ENCODE measurements at regions not wholly inside any gene's neighbourhood (a gene's known extent, or its start where the extent isn't known, plus 50 kb on each side); places are given as distances from the start of the nearest gene placed in this dataset.
"Not testable (repeated sequence)": the region's sequence is repeated elsewhere in the genome, so short reads cannot be mapped to it uniquely, and the experiment has no call there.

DNA sequence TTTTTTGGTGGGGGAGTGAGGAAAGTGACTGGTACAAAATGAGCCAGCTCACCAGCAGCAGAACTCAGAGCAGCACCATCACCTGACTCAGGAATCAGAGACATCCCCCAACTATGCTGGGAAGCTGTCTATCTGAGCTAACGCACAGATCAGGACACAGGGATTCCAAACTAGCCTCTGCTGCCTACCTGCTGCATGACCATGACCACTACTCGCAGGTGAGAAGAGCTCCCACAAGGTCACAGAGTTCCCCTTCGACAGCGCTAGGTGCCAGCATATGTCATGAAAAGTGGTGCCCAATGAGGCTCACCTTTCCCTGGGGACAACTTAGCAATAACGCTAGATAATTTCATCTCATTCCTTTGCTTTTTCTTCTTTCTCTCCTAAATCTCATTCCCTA lies 662.6 kb upstream of the CPEB2 start:
- Histone ChIP-seq H3K4me3 (no peak overlapping the region), H3K36me3 (no peaks in the 10 kb centered on the region), H3K4me1 (no peaks in the 10 kb centered on the region), H3K27me3 (no peaks in the 10 kb centered on the region), H3K9me3 (no peaks in the 10 kb centered on the region), H3K27ac (no peak overlapping the region)
- no peak for TF ChIP-seq POLR2AphosphoS5 (IDR thresholded peaks at IDR 0.05)
- TF ChIP-seq EP300 (IDR thresholded peaks at IDR 0.05): no peak
- TF ChIP-seq POLR2A (IDR thresholded peaks at IDR 0.05): no peak
- no peak for TF ChIP-seq CTCF (IDR thresholded peaks at IDR 0.05)
- 83% methylated on average over 5 of the region's 5 CpGs for WGBS
- no peak for DNase-seq (ENCODE audit: low spot score in 2 of 2)

DNA sequence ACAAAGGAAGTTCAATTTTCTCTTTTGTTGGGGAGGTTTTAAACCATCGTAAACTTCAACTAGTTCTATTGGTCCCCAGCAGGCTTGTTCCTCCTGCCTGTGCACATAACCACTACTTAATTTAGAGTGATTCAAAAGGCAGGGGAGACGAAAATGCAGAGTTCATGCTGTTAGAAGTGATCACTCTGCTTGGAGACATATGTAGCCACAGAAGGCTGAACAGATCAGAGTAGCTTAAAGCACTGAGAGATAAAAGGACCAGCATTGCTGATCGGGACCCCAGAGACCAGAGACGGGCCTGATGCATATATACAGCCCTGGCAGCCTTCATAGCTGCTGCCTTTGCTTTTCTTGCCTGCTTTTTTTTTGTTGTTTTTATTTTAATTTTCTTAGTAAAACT lies 662.0 kb upstream of the CPEB2 start:
- Histone ChIP-seq H3K4me1 (no peaks in the 10 kb centered on the region), H3K27me3 (no peaks in the 10 kb centered on the region), H3K27ac (no peak overlapping the region), H3K9me3 (no peaks in the 10 kb centered on the region), H3K4me3 (no peak overlapping the region), H3K36me3 (no peaks in the 10 kb centered on the region)
- WGBS: 67% methylated on average over 4 of the region's 4 CpGs
- TF ChIP-seq CTCF (IDR thresholded peaks at IDR 0.05): no peak
- no peak for TF ChIP-seq EP300 (IDR thresholded peaks at IDR 0.05)
- no peak for TF ChIP-seq POLR2A (IDR thresholded peaks at IDR 0.05)
- TF ChIP-seq POLR2AphosphoS5 (IDR thresholded peaks at IDR 0.05): no peak
- no peak for DNase-seq (ENCODE audit: low spot score in 2 of 2)

GRCh38 chr4:14343961-14344360 lies 658.3 kb upstream of the CPEB2 start:
- Histone ChIP-seq H3K9me3 (no peaks in the 10 kb centered on the region), H3K27ac (no peak overlapping the region), H3K4me3 (no peak overlapping the region), H3K4me1 (no peaks in the 10 kb centered on the region), H3K36me3 (no peaks in the 10 kb centered on the region), H3K27me3 (no peaks in the 10 kb centered on the region)
- TF ChIP-seq EP300 (IDR thresholded peaks at IDR 0.05) (no peak), POLR2A (IDR thresholded peaks at IDR 0.05) (no peak), CTCF (IDR thresholded peaks at IDR 0.05) (no peak), POLR2AphosphoS5 (IDR thresholded peaks at IDR 0.05) (no peak)
- WGBS: 58% methylated on average over 4 of the region's 4 CpGs
- DNase-seq (ENCODE audit: low spot score in 2 of 2): no peak

DNA sequence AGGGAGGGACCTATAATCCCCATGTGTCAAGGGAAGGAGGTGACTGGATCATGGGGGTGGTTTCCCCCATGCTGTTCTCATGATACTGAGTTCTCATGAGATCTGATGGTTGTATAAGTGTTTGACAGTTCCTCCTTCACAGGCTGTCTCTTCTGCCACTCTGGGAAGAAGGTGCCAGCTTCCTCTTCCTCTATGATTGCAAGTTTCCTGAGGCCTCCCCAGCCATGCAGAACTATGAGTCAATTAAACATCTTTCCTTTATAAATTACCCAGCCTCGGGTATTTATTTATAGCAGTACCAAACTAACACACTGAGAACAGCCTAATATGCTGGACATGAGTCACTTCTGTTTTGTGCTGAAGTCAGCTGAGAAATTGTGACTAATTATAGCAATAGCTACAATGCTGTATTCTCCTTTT lies 656.9 kb upstream of the CPEB2 start:
- TF ChIP-seq POLR2A (IDR thresholded peaks at IDR 0.05): no peak
- H3K9me3 ChIP-seq: no peaks in the 10 kb centered on the region
- H3K36me3 ChIP-seq: no peaks in the 10 kb centered on the region
- DNase-seq (ENCODE audit: low spot score in 2 of 2): no peak
- H3K4me3 ChIP-seq: no peak overlapping the region
- H3K27ac ChIP-seq: no peak overlapping the region
- WGBS: 29% methylated on average over 1 of the region's 1 CpG
- H3K4me1 ChIP-seq: no peaks in the 10 kb centered on the region
- H3K27me3 ChIP-seq: no peaks in the 10 kb centered on the region

GRCh38 chr4:14347526-14347925 lies 654.8 kb upstream of the CPEB2 start:
- no peak overlapping the region for H3K27ac ChIP-seq
- DNase-seq (ENCODE audit: low spot score in 2 of 2): no peak
- no peak for TF ChIP-seq EP300 (IDR thresholded peaks at IDR 0.05)
- no peak for TF ChIP-seq POLR2AphosphoS5 (IDR thresholded peaks at IDR 0.05)
- TF ChIP-seq CTCF (IDR thresholded peaks at IDR 0.05): no peak
- TF ChIP-seq POLR2A (IDR thresholded peaks at IDR 0.05): no peak
- no peaks in the 10 kb centered on the region for H3K4me1 ChIP-seq
- H3K36me3 ChIP-seq: no peaks in the 10 kb centered on the region
- no peaks in the 10 kb centered on the region for H3K9me3 ChIP-seq
- WGBS: 65% methylated on average over 7 of the region's 7 CpGs
- no peak overlapping the region for H3K4me3 ChIP-seq
- H3K27me3 ChIP-seq: no peaks in the 10 kb centered on the region

DNA sequence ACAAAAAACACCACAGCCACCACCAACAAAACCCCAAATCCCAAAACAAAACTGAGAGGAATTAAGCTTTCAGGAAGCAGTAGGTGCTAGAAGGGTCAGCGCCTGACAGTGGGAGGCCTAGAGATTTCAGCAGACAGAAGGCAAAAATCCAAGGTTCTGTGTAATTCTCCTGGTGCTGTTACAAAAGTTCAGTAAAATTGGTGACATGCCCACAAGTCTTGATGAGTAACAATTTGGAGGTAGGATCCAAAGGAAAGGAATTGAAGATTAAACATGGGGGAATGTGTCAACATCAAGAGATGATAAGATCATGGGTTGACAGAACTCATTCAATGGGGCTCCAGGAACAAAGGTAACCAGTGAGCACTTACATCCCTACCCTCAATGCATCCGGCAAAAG lies 653.8 kb upstream of the CPEB2 start:
- H3K9me3 ChIP-seq: no peaks in the 10 kb centered on the region
- no peak overlapping the region for H3K4me3 ChIP-seq
- no peak overlapping the region for H3K27ac ChIP-seq
- WGBS: 86% methylated on average over 2 of the region's 2 CpGs
- TF ChIP-seq POLR2AphosphoS5 (IDR thresholded peaks at IDR 0.05) (no peak), EP300 (IDR thresholded peaks at IDR 0.05) (no peak), POLR2A (IDR thresholded peaks at IDR 0.05) (no peak), CTCF (IDR thresholded peaks at IDR 0.05) (no peak)
- no peaks in the 10 kb centered on the region for H3K27me3 ChIP-seq
- no peaks in the 10 kb centered on the region for H3K36me3 ChIP-seq
- H3K4me1 ChIP-seq: no peaks in the 10 kb centered on the region
- DNase-seq (ENCODE audit: low spot score in 2 of 2): no peak

DNA sequence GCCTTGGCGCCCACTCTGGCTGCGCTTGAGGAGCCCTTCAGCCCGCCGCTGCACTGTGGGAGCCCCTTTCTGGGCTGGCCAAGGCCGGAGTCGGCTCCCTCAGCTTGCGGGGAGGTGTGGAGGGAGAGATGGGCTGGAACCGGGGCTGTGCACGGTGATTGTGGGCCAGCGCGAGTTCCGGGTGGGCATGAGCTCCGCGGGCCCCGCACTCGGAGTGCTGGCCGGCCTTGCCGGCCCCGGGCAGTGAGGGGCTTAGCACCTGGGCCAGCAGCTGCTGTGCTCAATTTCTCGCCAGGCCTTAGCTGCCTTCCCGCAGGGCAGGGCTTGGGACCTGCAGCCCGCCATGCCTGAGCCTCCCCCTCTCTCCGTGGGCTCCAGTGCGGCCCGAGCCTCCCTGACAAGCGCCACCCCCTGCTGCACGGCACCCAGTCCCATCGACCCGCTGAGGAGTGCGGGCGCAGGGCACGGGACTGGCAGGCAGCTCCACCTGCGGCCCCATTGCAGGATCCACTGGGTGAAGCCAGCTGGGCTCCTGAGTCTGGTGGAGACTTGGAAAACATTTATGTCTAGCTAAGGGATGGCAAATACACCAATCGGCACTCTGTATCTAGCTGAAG lies 643.6 kb upstream of the CPEB2 start:
- 92% methylated on average over 28 of the region's 34 CpGs for WGBS
- H3K27me3 ChIP-seq; H3K4me3 ChIP-seq; H3K36me3 ChIP-seq; DNase-seq (ENCODE audit: low spot score in 2 of 2); H3K9me3 ChIP-seq; H3K4me1 ChIP-seq; H3K27ac ChIP-seq: not testable (repeated sequence)
